ENCODE measurements at regions not wholly inside any gene's neighbourhood (a gene's known extent, or its start where the extent isn't known, plus 50 kb on each side); places are given as distances from the start of the nearest gene placed in this dataset.

- DNase-seq (ENCODE audit: low spot score): no peak
Measured at GRCh38 chr4:41859087-41859486, 76.1 kb upstream of the TMEM33 start.

GRCh38 chr4:41857226-41857641 lies 78.0 kb upstream of the TMEM33 start:
- no peak for DNase-seq (ENCODE audit: low spot score)

GRCh38 chr4:41856797-41857196 lies 78.4 kb upstream of the TMEM33 start:
- no peak for DNase-seq (ENCODE audit: low spot score)

- no peak for DNase-seq (ENCODE audit: low spot score)
Measured at GRCh38 chr4:41853973-41854372, 81.3 kb upstream of the TMEM33 start.

- no peak for DNase-seq (ENCODE audit: low spot score)
Measured at GRCh38 chr4:41852229-41852628, 83.0 kb upstream of the TMEM33 start.

GRCh38 chr4:41851621-41852020 lies 83.6 kb upstream of the TMEM33 start:
- no peak for DNase-seq (ENCODE audit: low spot score)

GRCh38 chr4:41844327-41844726 lies 90.9 kb upstream of the TMEM33 start:
- DNase-seq (ENCODE audit: low spot score): no peak

GRCh38 chr4:41839916-41840854 lies 91.7 kb upstream of the PHOX2B start:
- no peak for DNase-seq (ENCODE audit: low spot score)

GRCh38 chr4:41838590-41838989 lies 90.1 kb upstream of the PHOX2B start:
- no peak for DNase-seq (ENCODE audit: low spot score)

GRCh38 chr4:41835321-41835995 lies 86.9 kb upstream of the PHOX2B start:
- DNase-seq (ENCODE audit: low spot score): no peak

GRCh38 chr4:41832961-41833360 lies 84.4 kb upstream of the PHOX2B start:
- DNase-seq (ENCODE audit: low spot score): no peak

- no peak for DNase-seq (ENCODE audit: low spot score)
Measured at GRCh38 chr4:41822325-41822724, 73.8 kb upstream of the PHOX2B start.

GRCh38 chr4:41820473-41820872 lies 71.9 kb upstream of the PHOX2B start:
- DNase-seq (ENCODE audit: low spot score): no peak

GRCh38 chr4:41819621-41820020 lies 71.1 kb upstream of the PHOX2B start:
- DNase-seq (ENCODE audit: low spot score): no peak

- no peak for DNase-seq (ENCODE audit: low spot score)
Measured at GRCh38 chr4:41815473-41815872, 66.9 kb upstream of the PHOX2B start.

GRCh38 chr4:41814565-41814964 lies 66.0 kb upstream of the PHOX2B start:
- peak; percentile 25 for DNase-seq (ENCODE audit: low spot score)

- DNase-seq (ENCODE audit: low spot score): no peak
Measured at GRCh38 chr4:41806807-41807206, 58.3 kb upstream of the PHOX2B start.

GRCh38 chr4:41802590-41802989 lies 54.1 kb upstream of the PHOX2B start:
- no peak for DNase-seq (ENCODE audit: low spot score)

GRCh38 chr4:41799126-41799525 lies 50.6 kb upstream of the PHOX2B start:
- DNase-seq (ENCODE audit: low spot score): no peak
